Neural cell (in vitro differentiated cells): ENCODE measurements at regions not wholly inside any gene's neighbourhood (a gene's known extent, or its start where the extent isn't known, plus 50 kb on each side); places are given as distances from the start of the nearest gene placed in this dataset.
A peak's percentile ranks its signal among the peaks of the same experiment; 100 is the strongest.

ENCODE experiments used
- H2AFZ ChIP-seq: fragments of 200-600, 300-800 bp; sonication (generic), shearing (Covaris generic); 2 replicates; pipeline ENCODE4 v1.6.0; 2014; ENCODE audit warnings: low read depth, mild to moderate bottlenecking, antibody characterized with exemption, low read length, moderate library complexity
- H3F3A ChIP-seq: fragments of 200-600 bp; shearing (Covaris generic); 2 replicates; pipeline ENCODE4 v1.6.1; 2016; ENCODE audit warnings: mild to moderate bottlenecking, moderate library complexity, mixed read lengths, antibody characterized with exemption, low read length; ENCODE audit not compliant: insufficient read depth, poor library complexity, severe bottlenecking
- H3K27ac ChIP-seq: fragments of 200-600, 300-800 bp; sonication (generic), shearing (Covaris generic); 2 replicates; pipeline ENCODE4 v1.5.1; 2014; ENCODE audit warnings: mild to moderate bottlenecking, low read length, moderate library complexity
- H3K27me3 ChIP-seq: fragments of 300-800, 200-600 bp; sonication (generic), shearing (Covaris generic); 2 replicates; pipeline ENCODE4 v1.6.0; 2014; ENCODE audit warnings: mild to moderate bottlenecking, low read depth, low read length, moderate library complexity; ENCODE audit not compliant: insufficient read depth
- H3K36me3 ChIP-seq: fragments of 300-800, 200-600 bp; sonication (generic), shearing (Covaris generic); 2 replicates; pipeline ENCODE4 v1.5.1; 2014; ENCODE audit warnings: mild to moderate bottlenecking, antibody characterized with exemption, low read length, moderate library complexity; ENCODE audit not compliant: insufficient read depth
- H3K4me2 ChIP-seq: fragments of 300-800, 200-600 bp; sonication (generic), shearing (Covaris generic); 2 replicates; pipeline ENCODE4 v1.6.0; 2014; ENCODE audit warnings: mild to moderate bottlenecking, low read length
- H3K4me3 ChIP-seq: fragments of 300-800, 200-600 bp; sonication (generic), shearing (Covaris generic); 2 replicates; pipeline ENCODE4 v1.5.1; 2014; ENCODE audit warnings: mild to moderate bottlenecking, low read length, moderate library complexity
- H3K79me2 ChIP-seq: fragments of 200-600 bp; shearing (Covaris generic); replicated peaks from 2 replicates; pipeline ENCODE4 v1.6.0; 2014; ENCODE audit warnings: mild to moderate bottlenecking, low read length, moderate library complexity; ENCODE audit not compliant: insufficient read depth
- H3K9ac ChIP-seq: fragments of 300-800, 200-600 bp; sonication (generic), shearing (Covaris generic); 2 replicates; pipeline ENCODE4 v1.6.1; 2016; ENCODE audit warnings: mild to moderate bottlenecking, low read length, mixed read lengths
- H3K9me2 ChIP-seq: fragments of 200-600 bp; shearing (Covaris generic); 2 replicates; pipeline ENCODE4 v1.6.1; 2016; ENCODE audit warnings: mild to moderate bottlenecking, low read length, mixed read lengths; ENCODE audit not compliant: insufficient read depth
- H3K9me3 ChIP-seq: fragments of 200-600, 300-800 bp; sonication (generic), shearing (Covaris generic); 2 replicates; pipeline ENCODE4 v1.6.1; 2016; ENCODE audit warnings: mild to moderate bottlenecking, mixed run types, low read length, moderate library complexity, mixed read lengths
- H4K20me1 ChIP-seq: fragments of 200-600 bp; shearing (Covaris generic); 2 replicates; pipeline ENCODE4 v1.6.1; 2016; ENCODE audit warnings: mild to moderate bottlenecking, mixed run types; ENCODE audit not compliant: insufficient read depth
- CTCF ChIP-seq: fragments of 450-650 bp; IDR thresholded peaks from 2 replicates; pipeline ENCODE4 v1.5.1; 2014; ENCODE audit warnings: antibody characterized with exemption, mild to moderate bottlenecking, moderate library complexity; ENCODE audit not compliant: poor library complexity, severe bottlenecking
- EP300 ChIP-seq: fragments of 450-650 bp; conservative IDR thresholded peaks from 2 replicates; pipeline ENCODE4 v1.6.1; 2014; ENCODE audit warnings: antibody characterized with exemption, mild to moderate bottlenecking, moderate library complexity; ENCODE audit not compliant: poor library complexity, severe bottlenecking
- EZH2 ChIP-seq: fragments of 200-600, 300-800 bp; shearing (Covaris generic), sonication (generic); IDR thresholded peaks from 2 replicates; pipeline ENCODE4 v1.6.1; 2014; ENCODE audit warnings: antibody characterized with exemption, low read length, borderline replicate concordance, mild to moderate bottlenecking; ENCODE audit not compliant: insufficient read depth, poor library complexity, severe bottlenecking
- MXI1 ChIP-seq: fragments of 450-650 bp; conservative IDR thresholded peaks from 2 replicates; pipeline ENCODE4 v1.6.1; 2014; ENCODE audit warnings: antibody characterized with exemption, mild to moderate bottlenecking; ENCODE audit not compliant: poor library complexity, severe bottlenecking
- POLR2AphosphoS5 ChIP-seq: IDR thresholded peaks from 2 replicates; pipeline ENCODE4 v1.6.1; 2012
- RAD21 ChIP-seq: fragments of 450-650 bp; conservative IDR thresholded peaks from 2 replicates; pipeline ENCODE4 v1.6.1; 2014; ENCODE audit warnings: antibody characterized with exemption, mild to moderate bottlenecking, moderate library complexity
- REST ChIP-seq: IDR thresholded peaks from 2 replicates; pipeline ENCODE4 v1.6.1; 2012; ENCODE audit warnings: borderline replicate concordance
- SMC3 ChIP-seq: fragments of 450-650 bp; conservative IDR thresholded peaks from 2 replicates; pipeline ENCODE4 v1.6.1; 2014; ENCODE audit warnings: antibody characterized with exemption, mild to moderate bottlenecking, moderate library complexity; ENCODE audit not compliant: poor library complexity
- TAF1 ChIP-seq: IDR thresholded peaks from 2 replicates; pipeline ENCODE4 v1.6.1; 2012; ENCODE audit warnings: low read depth

GRCh38 chr5:82596451-82596850, 318.3 kb upstream of the RPS23 start:
- H3K79me2 ChIP-seq = no peaks in the 10 kb centered on the region
- no peaks in the 10 kb centered on the region for H3K9me2 ChIP-seq
- H3K9ac ChIP-seq = no peak overlapping the region
- no peak overlapping the region for H3K4me3 ChIP-seq
- H3K4me2 ChIP-seq = no peak overlapping the region
- no peaks in the 10 kb centered on the region for H3K27me3 ChIP-seq
- TF ChIP-seq EZH2 = no peak
- H3K27ac ChIP-seq = no peak overlapping the region
- no peak overlapping the region for H2AFZ ChIP-seq
- H3K9me3 ChIP-seq = no peaks in the 10 kb centered on the region
- H4K20me1 ChIP-seq = no peaks in the 10 kb centered on the region
- no peaks in the 10 kb centered on the region for H3F3A ChIP-seq
- H3K36me3 ChIP-seq = no peaks in the 10 kb centered on the region

- H2AFZ ChIP-seq = no peak overlapping the region
- H3K4me3 ChIP-seq = no peak overlapping the region
- no peaks in the 10 kb centered on the region for H3K27me3 ChIP-seq
- no peak overlapping the region for H3K9ac ChIP-seq
- H3K9me2 ChIP-seq = no peaks in the 10 kb centered on the region
- H3K4me2 ChIP-seq = no peak overlapping the region
- H4K20me1 ChIP-seq = no peaks in the 10 kb centered on the region
- H3K27ac ChIP-seq = no peak overlapping the region
- no peaks in the 10 kb centered on the region for H3K36me3 ChIP-seq
- H3K79me2 ChIP-seq = no peaks in the 10 kb centered on the region
- H3F3A ChIP-seq = no peaks in the 10 kb centered on the region
- no peaks in the 10 kb centered on the region for H3K9me3 ChIP-seq
- TF ChIP-seq EP300 (peak; percentile 28), TAF1 (no peak)
Measured at GRCh38 chr5:82595113-82595512, 317.0 kb upstream of the RPS23 start.

GRCh38 chr5:82594097-82594496, 315.9 kb upstream of the RPS23 start:
- H4K20me1 ChIP-seq = no peaks in the 10 kb centered on the region
- H3K36me3 ChIP-seq = no peaks in the 10 kb centered on the region
- H3K9me3 ChIP-seq = no peaks in the 10 kb centered on the region
- no peak overlapping the region for H3K4me2 ChIP-seq
- H3K27ac ChIP-seq = no peak overlapping the region
- no peak for TF ChIP-seq EZH2
- TF ChIP-seq EP300 = no peak
- no peak for TF ChIP-seq MXI1
- no peak for TF ChIP-seq RAD21
- no peak for TF ChIP-seq CTCF
- TF ChIP-seq REST = no peak
- no peak for TF ChIP-seq POLR2AphosphoS5
- no peak for TF ChIP-seq TAF1
- TF ChIP-seq SMC3 = no peak
- no peak overlapping the region for H3K4me3 ChIP-seq
- no peaks in the 10 kb centered on the region for H3K27me3 ChIP-seq
- no peaks in the 10 kb centered on the region for H3F3A ChIP-seq
- no peak overlapping the region for H2AFZ ChIP-seq
- H3K79me2 ChIP-seq = no peaks in the 10 kb centered on the region
- H3K9me2 ChIP-seq = no peaks in the 10 kb centered on the region
- H3K9ac ChIP-seq = no peak overlapping the region
